ENCODE measurements at regions not wholly inside any gene's neighbourhood (a gene's known extent, or its start where the extent isn't known, plus 50 kb on each side); places are given as distances from the start of the nearest gene placed in this dataset.

GRCh38 chrX:30065226-30065625, 150.1 kb upstream of the MAGEB2 start:
- H3K4me3 ChIP-seq (ENCODE audit: low read depth, low read length): no peak overlapping the region
- peak; percentile 22 for DNase-seq (ENCODE audit: low read depth)
- no peak for TF ChIP-seq CTCF (IDR thresholded peaks at IDR 0.05; ENCODE audit: insufficient read depth, low read length)

DNA sequence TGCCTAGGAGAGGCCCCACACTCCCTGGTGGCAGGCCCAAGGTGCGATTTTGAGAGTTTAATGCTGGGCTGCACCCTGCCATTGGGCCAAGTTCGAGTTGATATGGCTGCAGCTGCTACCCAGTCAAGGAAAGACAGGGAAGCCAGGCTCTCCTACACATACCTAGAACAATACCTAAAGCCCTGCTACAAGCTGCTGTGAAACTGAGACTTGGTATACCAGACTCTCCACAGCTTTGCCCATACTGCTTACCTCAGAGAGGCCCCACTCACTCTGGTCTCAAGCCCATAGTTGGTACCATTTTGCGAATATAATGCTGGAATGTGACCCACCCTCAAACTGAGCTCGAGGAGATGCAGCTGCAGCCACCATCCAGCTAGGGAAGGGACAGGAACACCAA, 147.7 kb upstream of the MAGEB2 start:
- no peak overlapping the region for H3K4me3 ChIP-seq (ENCODE audit: low read depth, low read length)
- no peak for TF ChIP-seq CTCF (IDR thresholded peaks at IDR 0.05; ENCODE audit: insufficient read depth, low read length)
- no peak for DNase-seq (ENCODE audit: low read depth)

DNA sequence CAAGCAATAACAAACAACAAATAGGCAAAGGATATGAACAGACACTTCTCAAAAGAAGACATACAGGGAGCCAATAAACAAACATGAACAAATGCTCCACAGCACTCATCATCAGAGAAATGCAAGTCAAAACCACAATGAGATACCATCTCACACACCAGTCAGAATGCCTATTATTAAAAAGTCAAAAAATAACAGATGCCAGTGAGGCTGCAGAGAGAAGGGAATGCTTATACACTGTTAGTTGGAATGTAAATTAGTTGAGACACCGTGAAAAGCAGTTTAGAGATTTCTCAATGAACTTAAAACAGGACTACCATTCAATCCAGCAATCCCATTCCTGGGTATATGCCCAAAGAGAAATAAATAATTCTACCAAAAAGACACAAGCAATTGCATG, 129.8 kb upstream of the MAGEB2 start:
- no peak overlapping the region for H3K4me3 ChIP-seq (ENCODE audit: low read depth, low read length)
- no peak for DNase-seq (ENCODE audit: low read depth)
- TF ChIP-seq CTCF (IDR thresholded peaks at IDR 0.05; ENCODE audit: insufficient read depth, low read length): no peak

DNA sequence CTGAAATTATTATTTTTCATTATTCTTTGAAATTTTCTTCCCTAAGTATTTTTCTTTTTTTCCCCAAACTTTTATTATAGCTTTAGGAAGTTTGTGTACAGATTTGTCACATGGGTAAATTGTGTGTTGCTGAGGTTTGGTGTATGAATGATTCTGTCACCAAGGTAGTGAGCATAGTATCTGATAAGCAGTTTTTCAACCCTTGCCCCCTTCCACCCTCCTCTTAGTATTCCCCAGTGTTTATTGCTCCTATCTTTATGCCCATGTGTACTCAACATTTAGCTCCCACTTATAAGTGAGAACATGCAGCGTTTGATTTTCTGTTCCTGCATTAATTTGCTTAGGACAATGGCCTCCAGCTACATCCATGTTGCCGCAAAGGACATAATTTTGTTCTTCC, 103.9 kb upstream of the MAGEB2 start:
- no peak overlapping the region for H3K4me3 ChIP-seq (ENCODE audit: low read depth, low read length)
- TF ChIP-seq CTCF (IDR thresholded peaks at IDR 0.05; ENCODE audit: insufficient read depth, low read length): no peak
- no peak for DNase-seq (ENCODE audit: low read depth)

GRCh38 chrX:30141966-30142365, 73.4 kb upstream of the MAGEB2 start:
- DNase-seq (ENCODE audit: low read depth): peak; percentile 28
- peak; percentile 21 for TF ChIP-seq CTCF (IDR thresholded peaks at IDR 0.05; ENCODE audit: insufficient read depth, low read length)
- H3K4me3 ChIP-seq (ENCODE audit: low read depth, low read length): no peak overlapping the region

DNA sequence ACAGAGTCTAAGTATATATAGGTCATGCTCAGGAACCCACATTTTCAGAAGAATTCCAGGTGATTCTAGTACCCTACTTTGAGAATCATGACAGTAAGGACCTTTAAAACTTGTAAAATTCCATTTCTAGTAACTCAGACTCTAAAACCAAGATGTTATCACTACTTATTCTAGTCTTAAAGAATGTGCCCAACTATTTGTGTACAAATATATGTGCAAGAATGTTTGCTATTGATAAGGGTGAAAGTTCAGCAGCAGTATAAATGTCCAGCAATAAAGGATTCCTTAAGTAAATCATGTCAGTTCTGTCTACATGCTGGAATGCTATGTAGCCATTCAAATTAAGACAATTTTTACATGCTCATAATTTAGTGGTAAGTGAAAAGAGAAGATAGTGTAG, 71.1 kb upstream of the MAGEB2 start:
- H3K4me3 ChIP-seq (ENCODE audit: low read depth, low read length): no peak overlapping the region
- TF ChIP-seq CTCF (IDR thresholded peaks at IDR 0.05; ENCODE audit: insufficient read depth, low read length): no peak
- DNase-seq (ENCODE audit: low read depth): no peak

DNA sequence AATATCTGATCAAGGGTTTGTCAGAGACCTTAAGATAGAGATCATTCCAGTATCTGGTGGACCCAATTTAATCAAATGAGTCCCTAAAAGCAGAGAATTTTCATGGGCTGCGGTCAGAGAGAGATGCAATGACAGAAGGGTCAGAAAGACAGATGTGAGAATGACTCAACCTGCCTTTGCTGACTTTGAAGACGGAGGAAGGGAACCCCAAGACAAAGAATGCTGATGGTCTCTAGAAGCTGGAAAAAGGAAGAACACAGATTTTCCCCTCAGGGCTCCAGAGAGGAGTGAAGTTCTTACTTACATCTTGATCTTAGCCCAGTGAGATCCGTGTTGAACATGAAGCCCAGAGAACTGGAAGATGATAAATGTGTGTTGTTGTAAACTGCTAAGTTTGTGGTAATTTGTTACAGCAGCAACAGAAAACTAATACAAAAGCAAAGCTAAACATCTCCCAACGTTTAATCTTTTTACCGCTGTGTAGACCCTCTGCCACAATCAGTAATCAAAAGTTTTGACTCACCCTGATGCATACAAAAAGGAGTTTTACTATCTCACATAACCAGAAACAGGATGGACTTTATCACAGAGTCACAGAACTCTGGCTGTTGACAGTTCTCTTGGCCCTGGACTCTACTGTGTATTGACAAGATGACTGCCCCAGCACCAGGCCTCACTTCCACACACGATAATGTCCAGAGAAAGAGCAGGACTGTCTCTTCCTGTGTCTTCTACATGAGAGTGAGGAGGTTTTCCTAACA, 70.2 kb upstream of the MAGEB2 start:
- TF ChIP-seq CTCF (IDR thresholded peaks at IDR 0.05; ENCODE audit: insufficient read depth, low read length): no peak
- H3K4me3 ChIP-seq (ENCODE audit: low read depth, low read length): no peak overlapping the region
- DNase-seq (ENCODE audit: low read depth): no peak
